SHP77 treated with DMSO at 0.1 percent for 48 hours (cell line): ENCODE measurements at regions not wholly inside any gene's neighbourhood (a gene's known extent, or its start where the extent isn't known, plus 50 kb on each side); places are given as distances from the start of the nearest gene placed in this dataset.

ENCODE experiments used
- DNase-seq: peaks from one replicate; lab custom pipeline; 2025; lab: John Stamatoyannopoulos, UW

GRCh38 chr7:117929237-117929636 lies 56.0 kb upstream of the CTTNBP2 start:
- no peak for DNase-seq

GRCh38 chr7:117931314-117931713 lies 58.1 kb upstream of the CTTNBP2 start:
- no peak for DNase-seq

GRCh38 chr7:117937049-117937752 lies 64.0 kb upstream of the CTTNBP2 start:
- no peak for DNase-seq

GRCh38 chr7:117937753-117938483 lies 64.7 kb upstream of the CTTNBP2 start:
- no peak for DNase-seq

- no peak for DNase-seq
Observed at GRCh38 chr7:117941138-117941810, 68.0 kb upstream of the CTTNBP2 start.

GRCh38 chr7:117942780-117943179 lies 69.5 kb upstream of the CTTNBP2 start:
- DNase-seq = no peak

GRCh38 chr7:117944886-117945285 lies 71.6 kb upstream of the CTTNBP2 start:
- no peak for DNase-seq

- no peak for DNase-seq
Observed at GRCh38 chr7:117946151-117946633, 73.0 kb upstream of the CTTNBP2 start.

- DNase-seq = no peak
Observed at GRCh38 chr7:117949232-117949631, 76.0 kb upstream of the CTTNBP2 start.

GRCh38 chr7:117950601-117951260 lies 77.5 kb upstream of the CTTNBP2 start:
- no peak for DNase-seq

GRCh38 chr7:117951285-117951684 lies 78.0 kb upstream of the CTTNBP2 start:
- no peak for DNase-seq

GRCh38 chr7:117951691-117952280 lies 78.5 kb upstream of the CTTNBP2 start:
- peak; percentile 69 for DNase-seq

GRCh38 chr7:117955046-117955445 lies 81.8 kb upstream of the CTTNBP2 start:
- DNase-seq = no peak

- no peak for DNase-seq
Observed at GRCh38 chr7:117960351-117960750, 87.1 kb upstream of the CTTNBP2 start.

- DNase-seq = no peak
Observed at GRCh38 chr7:117961235-117961634, 88.0 kb upstream of the CTTNBP2 start.

GRCh38 chr7:117962366-117962994 lies 89.2 kb upstream of the CTTNBP2 start:
- no peak for DNase-seq

- no peak for DNase-seq
Observed at GRCh38 chr7:117963264-117964197, 90.3 kb upstream of the CTTNBP2 start.

- DNase-seq = no peak
Observed at GRCh38 chr7:117970801-117971200, 97.6 kb upstream of the CTTNBP2 start.

- no peak for DNase-seq
Observed at GRCh38 chr7:117971556-117972244, 98.5 kb upstream of the CTTNBP2 start.

- no peak for DNase-seq
Observed at GRCh38 chr7:117972606-117973005, 99.4 kb upstream of the CTTNBP2 start.
